ENCODE measurements at regions not wholly inside any gene's neighbourhood (a gene's known extent, or its start where the extent isn't known, plus 50 kb on each side); places are given as distances from the start of the nearest gene placed in this dataset.

DNA sequence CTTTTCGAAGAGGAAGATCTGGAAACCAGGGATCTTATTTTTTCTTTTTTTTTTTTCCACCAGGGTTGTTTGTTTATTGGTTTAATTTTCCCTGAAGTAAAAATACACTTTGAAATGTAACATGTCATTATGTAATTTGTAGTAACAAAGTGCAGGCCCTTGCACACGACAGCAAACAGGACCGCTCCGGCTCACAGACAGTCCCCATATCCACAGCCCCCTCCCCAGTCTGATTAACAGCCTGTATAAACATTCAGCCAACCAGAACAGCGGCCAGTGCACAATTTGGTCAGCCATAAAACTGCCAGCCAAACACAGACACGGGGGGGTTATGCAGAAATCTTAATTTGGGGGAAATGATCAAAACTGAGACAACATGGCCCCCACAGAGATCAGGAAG, 431.6 kb upstream of the NPVF start:
- H3K4me3 ChIP-seq (replicated peaks in 1 of 2; ENCODE audit: low read depth in 2 of 2, low read length in 2 of 2) = no peak overlapping the region
- no peak for DNase-seq (ENCODE audit: low read depth in 2 of 2)
- TF ChIP-seq, protein P1, sequence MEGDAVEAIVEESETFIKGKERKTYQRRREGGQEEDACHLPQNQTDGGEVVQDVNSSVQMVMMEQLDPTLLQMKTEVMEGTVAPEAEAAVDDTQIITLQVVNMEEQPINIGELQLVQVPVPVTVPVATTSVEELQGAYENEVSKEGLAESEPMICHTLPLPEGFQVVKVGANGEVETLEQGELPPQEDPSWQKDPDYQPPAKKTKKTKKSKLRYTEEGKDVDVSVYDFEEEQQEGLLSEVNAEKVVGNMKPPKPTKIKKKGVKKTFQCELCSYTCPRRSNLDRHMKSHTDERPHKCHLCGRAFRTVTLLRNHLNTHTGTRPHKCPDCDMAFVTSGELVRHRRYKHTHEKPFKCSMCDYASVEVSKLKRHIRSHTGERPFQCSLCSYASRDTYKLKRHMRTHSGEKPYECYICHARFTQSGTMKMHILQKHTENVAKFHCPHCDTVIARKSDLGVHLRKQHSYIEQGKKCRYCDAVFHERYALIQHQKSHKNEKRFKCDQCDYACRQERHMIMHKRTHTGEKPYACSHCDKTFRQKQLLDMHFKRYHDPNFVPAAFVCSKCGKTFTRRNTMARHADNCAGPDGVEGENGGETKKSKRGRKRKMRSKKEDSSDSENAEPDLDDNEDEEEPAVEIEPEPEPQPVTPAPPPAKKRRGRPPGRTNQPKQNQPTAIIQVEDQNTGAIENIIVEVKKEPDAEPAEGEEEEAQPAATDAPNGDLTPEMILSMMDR (IDR thresholded peaks at IDR 0.05; ENCODE audit: low read depth, low read length) = no peak

DNA sequence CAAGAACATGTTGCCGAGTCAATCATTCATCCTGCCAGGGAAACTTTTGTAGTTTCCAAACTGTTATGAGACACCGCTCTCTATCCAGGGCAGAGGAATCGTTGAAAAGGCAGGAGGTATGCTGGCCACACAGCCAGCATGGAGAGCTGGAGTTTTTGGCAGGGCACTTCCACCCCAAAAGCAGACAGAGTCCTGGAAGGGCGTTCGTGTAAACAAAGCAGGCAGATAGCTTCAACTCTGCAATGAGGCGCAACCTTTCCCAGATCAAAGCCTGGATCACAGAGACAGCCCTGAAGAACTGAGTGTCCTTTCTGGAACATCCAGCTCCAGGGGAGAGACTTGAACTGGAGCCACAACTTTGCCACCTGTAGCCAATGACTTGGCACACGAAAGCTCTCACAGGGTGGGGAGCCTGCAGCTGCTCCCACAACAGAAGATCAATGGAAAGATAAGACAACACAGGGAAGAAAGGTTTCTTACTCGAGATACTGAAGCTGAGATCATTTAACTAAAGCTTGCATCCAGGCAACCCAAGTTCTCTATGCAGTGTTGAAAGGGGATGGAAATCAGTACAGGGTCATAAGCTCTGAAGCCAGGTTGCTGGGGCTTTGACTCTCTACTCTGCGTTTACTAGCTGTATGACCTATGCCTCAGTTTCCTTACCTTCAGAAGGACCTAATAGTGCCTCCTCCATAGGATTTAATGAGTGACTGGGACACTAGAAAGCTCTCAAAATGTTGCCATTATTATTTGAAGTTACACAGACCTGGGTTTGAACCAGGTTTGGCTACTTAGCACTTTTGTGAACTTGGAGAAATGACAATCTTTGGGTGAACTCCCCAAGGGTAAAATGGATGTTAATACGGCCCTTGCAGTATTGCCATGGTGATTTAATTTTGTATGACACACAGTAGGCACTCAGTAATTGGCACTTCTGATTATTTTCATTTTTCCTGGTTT, 434.8 kb upstream of the NPVF start:
- no peak overlapping the region for H3K4me3 ChIP-seq (replicated peaks in 1 of 2; ENCODE audit: low read depth in 2 of 2, low read length in 2 of 2)
- TF ChIP-seq, protein P1 (IDR thresholded peaks at IDR 0.05; ENCODE audit: low read depth, low read length) = no peak
- DNase-seq (ENCODE audit: low read depth in 2 of 2) = no peak

DNA sequence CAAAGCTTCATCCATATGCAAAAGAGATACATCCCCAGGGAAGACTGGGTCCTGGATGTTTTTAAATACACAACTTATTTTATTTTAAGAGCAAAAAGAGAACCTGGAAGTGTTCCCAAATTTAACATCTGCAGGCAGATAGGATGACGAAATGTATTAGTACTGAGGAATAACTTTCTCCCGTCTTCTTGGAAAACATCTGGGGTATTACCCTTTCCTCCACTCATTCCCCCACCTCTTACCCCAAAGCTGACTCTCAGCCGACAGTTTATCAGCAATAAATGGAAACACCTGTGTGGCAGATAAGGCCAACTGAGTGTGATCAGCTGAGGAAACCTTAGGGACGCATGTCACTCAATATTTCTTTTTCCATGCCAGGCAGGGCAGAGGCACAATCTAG, 435.6 kb upstream of the NPVF start:
- TF ChIP-seq, protein P1 (IDR thresholded peaks at IDR 0.05; ENCODE audit: low read depth, low read length) = no peak
- H3K4me3 ChIP-seq (replicated peaks in 1 of 2; ENCODE audit: low read depth in 2 of 2, low read length in 2 of 2) = no peak overlapping the region
- DNase-seq (ENCODE audit: low read depth in 2 of 2) = peak in 1 of 2 donors; percentile 58

DNA sequence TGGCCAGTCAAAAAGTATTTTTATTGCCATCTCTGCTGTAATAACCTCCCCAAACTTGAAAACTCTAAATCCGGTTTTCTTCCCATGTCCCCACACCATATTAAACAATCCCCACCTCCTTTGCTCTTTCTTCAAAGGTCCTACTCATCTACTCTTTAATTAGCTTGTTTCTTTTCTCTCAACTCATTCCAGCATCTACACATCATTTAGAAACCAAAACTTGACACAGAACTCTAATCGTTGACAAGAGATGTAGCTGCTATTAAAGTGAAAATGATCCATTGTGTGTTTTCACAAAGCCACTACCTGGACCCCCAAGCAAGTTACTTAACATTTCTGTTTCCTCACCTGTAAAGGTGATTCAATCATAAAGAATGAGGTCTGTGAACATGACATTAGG, 436.3 kb upstream of the NPVF start:
- TF ChIP-seq, protein P1 (IDR thresholded peaks at IDR 0.05; ENCODE audit: low read depth, low read length) = no peak
- no peak for DNase-seq (ENCODE audit: low read depth in 2 of 2)

DNA sequence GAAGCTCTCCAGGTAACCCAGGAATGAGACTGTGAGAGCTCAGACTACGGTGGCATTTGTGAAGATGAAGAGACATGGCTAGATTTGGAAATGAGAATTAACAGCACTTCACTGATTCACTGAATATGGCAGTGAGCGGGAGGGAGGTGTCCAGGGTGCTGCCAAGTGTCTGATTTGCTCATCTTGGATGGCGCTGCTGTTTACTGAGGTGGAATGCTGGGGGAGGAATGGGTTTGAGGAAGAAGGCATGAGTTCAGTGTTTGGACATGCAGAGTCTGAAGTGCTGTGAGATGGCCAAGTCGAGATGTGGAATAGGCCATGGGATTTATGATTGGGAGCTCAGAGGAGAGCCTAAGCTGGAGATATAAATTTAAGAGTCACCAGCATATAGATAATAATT, 437.1 kb upstream of the NPVF start:
- TF ChIP-seq, protein P1 (IDR thresholded peaks at IDR 0.05; ENCODE audit: low read depth, low read length) = no peak

More for the DNA sequence above, 436.3 kb upstream of the NPVF start:
- H3K4me3 ChIP-seq (replicated peaks in 1 of 2; ENCODE audit: low read depth in 2 of 2, low read length in 2 of 2) = no peak overlapping the region

DNA sequence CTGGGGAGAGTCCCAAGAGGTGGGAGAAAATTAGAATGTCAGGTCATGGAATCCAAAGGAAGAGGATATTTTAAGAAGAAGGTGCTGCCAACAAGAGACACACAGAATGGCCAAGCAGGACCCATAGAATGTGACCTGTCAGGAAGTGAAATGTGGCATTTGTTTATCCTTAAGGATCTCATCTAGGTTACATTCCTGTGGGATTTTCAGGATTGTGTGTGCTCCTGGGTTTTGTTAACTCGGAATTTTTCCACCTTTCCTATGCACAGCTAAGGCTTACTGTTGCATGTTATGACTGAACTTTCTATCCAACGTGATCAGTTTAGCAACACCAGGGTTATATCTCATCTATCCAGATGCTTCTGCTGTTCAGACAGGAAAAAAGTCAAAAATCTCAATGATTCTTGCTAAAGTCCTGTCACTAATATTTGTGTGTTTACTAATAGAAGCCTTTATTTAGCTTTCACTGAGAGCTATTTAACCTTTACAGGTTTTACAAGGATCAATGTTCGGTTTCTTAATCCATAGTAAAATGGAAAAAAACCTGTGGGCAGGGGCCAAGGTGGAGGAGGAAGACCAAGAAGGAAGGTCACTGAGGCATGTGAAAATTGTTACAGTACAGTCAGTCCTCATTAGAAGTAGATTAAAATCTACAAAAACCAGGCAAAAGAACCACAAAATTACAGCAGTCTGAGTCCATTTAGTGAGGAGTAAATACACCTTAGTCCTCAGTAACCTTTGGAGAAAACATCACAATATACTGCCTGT, 437.8 kb upstream of the NPVF start:
- H3K4me3 ChIP-seq (replicated peaks in 1 of 2; ENCODE audit: low read depth in 2 of 2, low read length in 2 of 2) = no peak overlapping the region
- TF ChIP-seq, protein P1 (IDR thresholded peaks at IDR 0.05; ENCODE audit: low read depth, low read length) = no peak
- no peak for DNase-seq (ENCODE audit: low read depth in 2 of 2)

More for the DNA sequence above, 437.1 kb upstream of the NPVF start:
- DNase-seq (ENCODE audit: low read depth in 2 of 2) = no peak
- H3K4me3 ChIP-seq (replicated peaks in 1 of 2; ENCODE audit: low read depth in 2 of 2, low read length in 2 of 2) = no peak overlapping the region
